CD4-positive, alpha-beta T cell (primary cell): ENCODE measurements at regions not wholly inside any gene's neighbourhood (a gene's known extent, or its start where the extent isn't known, plus 50 kb on each side); places are given as distances from the start of the nearest gene placed in this dataset.

Experiments used
- ATAC-seq: fragments of 200-7000 bp; cut with Tn5 transposase; one replicate; pipeline ENCODE4 v1.10.0; 2022; ENCODE audit warnings: mild to moderate bottlenecking; ENCODE audit not compliant: poor library complexity
- CTCF ChIA-PET: fragments of 350-600 bp; sonication (Branson Sonifier 250); formaldehyde crosslinking; loops from one replicate; lab custom pipeline; 2021; ENCODE audit warnings: antibody characterized with exemption, inconsistent platforms; lab: Charles Lee
- POLR2A ChIA-PET: fragments of 350-600 bp; sonication (Branson Sonifier 250); formaldehyde crosslinking; loops from one replicate; lab custom pipeline; 2021; ENCODE audit warnings: antibody characterized with exemption, inconsistent platforms; lab: Charles Lee
- DNase-seq, 14 experiments: peaks; one replicate each; pipeline ENCODE4 v3.0.0-alpha.2; 2013 to 2020; ENCODE audit warnings: mixed read lengths in 2 of 14
- H3K27ac ChIP-seq, 2 donors: one replicate each; pipeline versions ENCODE4 v1.5.1 to v1.7.0; 2013; ENCODE audit warnings: low read length in 2 of 2, low read depth in 1 of 2, mild to moderate bottlenecking in 1 of 2
- H3K27me3 ChIP-seq, 2 experiments: 1 replicate in 1 of 2; 2 replicates in 1 of 2; pipeline versions ENCODE4 v1.6.1 to v1.7.0; 2013; ENCODE audit warnings: low read length in 2 of 2, control low read depth in 1 of 2, mild to moderate bottlenecking in 1 of 2, moderate library complexity in 1 of 2; ENCODE audit not compliant: insufficient read depth in 2 of 2, control insufficient read depth in 1 of 2
- H3K36me3 ChIP-seq: one replicate; pipeline ENCODE4 v1.6.1; 2013; ENCODE audit warnings: low read length, control low read depth; ENCODE audit not compliant: insufficient read depth
- H3K4me1 ChIP-seq: one replicate; pipeline ENCODE4 v1.6.1; 2013; ENCODE audit warnings: low read length, control low read depth; ENCODE audit not compliant: insufficient read depth
- H3K4me3 ChIP-seq: one replicate; pipeline ENCODE4 v1.5.1; 2013; ENCODE audit warnings: mild to moderate bottlenecking, low read length, moderate library complexity
- H3K9me3 ChIP-seq, 2 experiments: 1 replicate in 1 of 2; 2 replicates in 1 of 2; pipeline versions ENCODE4 v1.6.1 to v1.7.0; 2013; ENCODE audit warnings: low read length in 2 of 2, mild to moderate bottlenecking in 2 of 2, control low read depth in 1 of 2, moderate library complexity in 1 of 2; ENCODE audit not compliant: control insufficient read depth in 1 of 2, insufficient read depth in 1 of 2
- H3K27ac Mint-ChIP-seq: one replicate; pipeline ENCODE4 v1.8.0; 2020; ENCODE audit warnings: mixed read lengths
- H3K27me3 Mint-ChIP-seq: one replicate; pipeline ENCODE4 v1.8.0; 2021; ENCODE audit warnings: mixed read lengths
- H3K36me3 Mint-ChIP-seq: one replicate; pipeline ENCODE4 v1.8.0; 2021; ENCODE audit warnings: low read depth, mixed read lengths
- H3K4me1 Mint-ChIP-seq: one replicate; pipeline ENCODE4 v1.8.0; 2021; ENCODE audit warnings: low read depth, mixed read lengths
- H3K4me3 Mint-ChIP-seq: one replicate; pipeline ENCODE4 v1.8.0; 2020; ENCODE audit warnings: mild to moderate bottlenecking, mixed read lengths
- H3K9me3 Mint-ChIP-seq: one replicate; pipeline ENCODE4 v1.8.0; 2020; ENCODE audit warnings: mixed read lengths
- intact Hi-C, 2 experiments: fragments of 100-400 bp; cut with DNase I in 1 of 2; cut with micrococcal nuclease in 1 of 2; formaldehyde crosslinking; loops; one replicate each; pipeline versions ENCODE4 v1.15.1 to v1.9.0; 2023 to 2025; cut with DNase I, micrococcal nuclease
- TF ChIP-seq, protein P1 (sequence below): fragments of 200-600 bp; IDR thresholded peaks from one replicate; pipeline ENCODE4 v1.8.0; 2022; ENCODE audit warnings: antibody characterized with exemption, mild to moderate bottlenecking

- intact Hi-C loops: no loop called here
- H3K4me3 ChIP-seq: no peak overlapping the region
- no peak overlapping the region for H3K27ac ChIP-seq
- Mint-ChIP-seq H3K9me3 (peaks cover 2% of the 10 kb centered on the region), H3K27me3 (no peaks in the 10 kb centered on the region), H3K27ac (no peak overlapping the region), H3K36me3 (no peaks in the 10 kb centered on the region), H3K4me1 (no peaks in the 10 kb centered on the region), H3K4me3 (no peak overlapping the region)
- no peak for DNase-seq
- ChIA-PET POLR2A (no interaction called here), CTCF (no interaction called here)
- TF ChIP-seq, protein P1, sequence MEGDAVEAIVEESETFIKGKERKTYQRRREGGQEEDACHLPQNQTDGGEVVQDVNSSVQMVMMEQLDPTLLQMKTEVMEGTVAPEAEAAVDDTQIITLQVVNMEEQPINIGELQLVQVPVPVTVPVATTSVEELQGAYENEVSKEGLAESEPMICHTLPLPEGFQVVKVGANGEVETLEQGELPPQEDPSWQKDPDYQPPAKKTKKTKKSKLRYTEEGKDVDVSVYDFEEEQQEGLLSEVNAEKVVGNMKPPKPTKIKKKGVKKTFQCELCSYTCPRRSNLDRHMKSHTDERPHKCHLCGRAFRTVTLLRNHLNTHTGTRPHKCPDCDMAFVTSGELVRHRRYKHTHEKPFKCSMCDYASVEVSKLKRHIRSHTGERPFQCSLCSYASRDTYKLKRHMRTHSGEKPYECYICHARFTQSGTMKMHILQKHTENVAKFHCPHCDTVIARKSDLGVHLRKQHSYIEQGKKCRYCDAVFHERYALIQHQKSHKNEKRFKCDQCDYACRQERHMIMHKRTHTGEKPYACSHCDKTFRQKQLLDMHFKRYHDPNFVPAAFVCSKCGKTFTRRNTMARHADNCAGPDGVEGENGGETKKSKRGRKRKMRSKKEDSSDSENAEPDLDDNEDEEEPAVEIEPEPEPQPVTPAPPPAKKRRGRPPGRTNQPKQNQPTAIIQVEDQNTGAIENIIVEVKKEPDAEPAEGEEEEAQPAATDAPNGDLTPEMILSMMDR: no peak
- no peaks in the 10 kb centered on the region for H3K27me3 ChIP-seq
- H3K9me3 ChIP-seq: no peaks in the 10 kb centered on the region
- no peaks in the 10 kb centered on the region for H3K36me3 ChIP-seq
- H3K4me1 ChIP-seq: no peaks in the 10 kb centered on the region
- no peak for ATAC-seq
Measured at GRCh38 chr5:124238350-124238749, 508.1 kb downstream of the ZNF608 start.

- Mint-ChIP-seq H3K4me1 (no peaks in the 10 kb centered on the region), H3K27ac (no peak overlapping the region), H3K36me3 (no peaks in the 10 kb centered on the region), H3K27me3 (no peaks in the 10 kb centered on the region), H3K4me3 (no peak overlapping the region), H3K9me3 (peaks cover 2% of the 10 kb centered on the region)
- H3K4me1 ChIP-seq: no peaks in the 10 kb centered on the region
- ChIA-PET CTCF (no interaction called here), POLR2A (no interaction called here)
- H3K36me3 ChIP-seq: no peaks in the 10 kb centered on the region
- ATAC-seq: no peak
- DNase-seq: no peak
- TF ChIP-seq, protein P1: no peak
- no peaks in the 10 kb centered on the region for H3K27me3 ChIP-seq
- no peak overlapping the region for H3K27ac ChIP-seq
- no peaks in the 10 kb centered on the region for H3K9me3 ChIP-seq
- intact Hi-C loops: no loop called here
- no peak overlapping the region for H3K4me3 ChIP-seq
Measured at GRCh38 chr5:124237206-124237695, 509.2 kb downstream of the ZNF608 start.

- Histone ChIP-seq H3K4me3 (no peak overlapping the region), H3K27me3 (no peaks in the 10 kb centered on the region), H3K36me3 (no peaks in the 10 kb centered on the region), H3K9me3 (no peaks in the 10 kb centered on the region), H3K27ac (no peak overlapping the region), H3K4me1 (no peaks in the 10 kb centered on the region)
- no peak for ATAC-seq
- Mint-ChIP-seq H3K36me3 (no peaks in the 10 kb centered on the region), H3K4me3 (no peak overlapping the region), H3K27ac (no peak overlapping the region), H3K4me1 (no peaks in the 10 kb centered on the region), H3K9me3 (peaks cover 2% of the 10 kb centered on the region), H3K27me3 (no peaks in the 10 kb centered on the region)
- CTCF ChIA-PET: no interaction called here
- POLR2A ChIA-PET: no interaction called here
- DNase-seq: no peak
- TF ChIP-seq, protein P1: no peak
- intact Hi-C loops: no loop called here
Measured at GRCh38 chr5:124236361-124237205, 509.9 kb downstream of the ZNF608 start.
